ENCODE measurements at regions not wholly inside any gene's neighbourhood (a gene's known extent, or its start where the extent isn't known, plus 50 kb on each side); places are given as distances from the start of the nearest gene placed in this dataset.
"Not testable (repeated sequence)": the region's sequence is repeated elsewhere in the genome, so short reads cannot be mapped to it uniquely, and the experiment has no call there.

GRCh38 chr10:123380491-123381085 lies 226.4 kb downstream of the BUB3 start:
- DNase-seq, result no peak

- DNase-seq, result no peak
Observed at GRCh38 chr10:123381224-123381623, 227.0 kb downstream of the BUB3 start.

- no peak for DNase-seq
Observed at GRCh38 chr10:123382491-123382890, 228.3 kb downstream of the BUB3 start.

GRCh38 chr10:123385508-123386080 lies 231.4 kb downstream of the BUB3 start:
- DNase-seq, result no peak

- DNase-seq, result no peak
Observed at GRCh38 chr10:123389520-123389919, 235.3 kb downstream of the BUB3 start.

GRCh38 chr10:123390332-123390731 lies 236.1 kb downstream of the BUB3 start:
- DNase-seq, result no peak

- DNase-seq, result no peak
Observed at GRCh38 chr10:123390874-123391273, 236.7 kb downstream of the BUB3 start.

- no peak for DNase-seq
Observed at GRCh38 chr10:123391275-123392028, 237.2 kb downstream of the BUB3 start.

- DNase-seq, result no peak
Observed at GRCh38 chr10:123392182-123392963, 238.2 kb downstream of the BUB3 start.

GRCh38 chr10:123393170-123393569 lies 239.0 kb downstream of the BUB3 start:
- no peak for DNase-seq

GRCh38 chr10:123394382-123394781 lies 240.2 kb downstream of the BUB3 start:
- DNase-seq, result no peak

GRCh38 chr10:123395234-123395633 lies 241.0 kb downstream of the BUB3 start:
- not testable (repeated sequence) for DNase-seq

GRCh38 chr10:123395906-123396305 lies 241.7 kb downstream of the BUB3 start:
- DNase-seq, result no peak

- DNase-seq, result no peak
Observed at GRCh38 chr10:123398180-123398591, 244.0 kb downstream of the BUB3 start.

GRCh38 chr10:123398756-123399155 lies 244.6 kb downstream of the BUB3 start:
- DNase-seq, result no peak

- no peak for DNase-seq
Observed at GRCh38 chr10:123399276-123399839, 245.2 kb downstream of the BUB3 start.

- DNase-seq, result no peak
Observed at GRCh38 chr10:123402021-123402420, 247.8 kb downstream of the BUB3 start.

- no peak for DNase-seq
Observed at GRCh38 chr10:123402656-123403055, 248.5 kb downstream of the BUB3 start.

- DNase-seq, result no peak
Observed at GRCh38 chr10:123404357-123404756, 250.2 kb downstream of the BUB3 start.

GRCh38 chr10:123408660-123409059 lies 254.5 kb downstream of the BUB3 start:
- no peak for DNase-seq

- no peak for DNase-seq
Observed at GRCh38 chr10:123409426-123409825, 255.2 kb downstream of the BUB3 start.

GRCh38 chr10:123409884-123410283 lies 255.7 kb downstream of the BUB3 start:
- no peak for DNase-seq

GRCh38 chr10:123413353-123413752 lies 252.8 kb upstream of the GPR26 start:
- DNase-seq, result no peak
